ENCODE measurements at regions not wholly inside any gene's neighbourhood (a gene's known extent, or its start where the extent isn't known, plus 50 kb on each side); places are given as distances from the start of the nearest gene placed in this dataset.

DNA sequence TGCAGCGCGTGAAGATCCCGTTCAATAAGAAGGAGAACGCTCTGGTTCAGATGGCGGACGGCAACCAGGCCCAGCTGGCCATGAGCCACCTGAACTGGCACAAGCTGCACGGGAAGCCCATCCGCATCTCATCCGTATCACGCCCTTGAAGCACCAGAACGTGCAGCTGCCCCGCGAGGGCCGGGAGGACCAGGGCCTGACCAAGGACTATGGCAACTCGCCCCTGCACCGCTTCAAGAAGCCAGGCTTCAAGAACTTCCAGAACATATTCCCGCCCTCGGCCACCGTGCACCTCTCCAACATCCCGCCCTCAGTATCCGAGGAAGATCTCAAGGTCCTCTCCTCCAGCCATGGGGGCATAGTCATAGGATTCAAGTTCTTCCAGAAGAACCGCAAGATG is 131.9 kb upstream of the FUT8 start:
- no peak for DNase-seq (ENCODE audit: low spot score)
- Mint-ChIP-seq H3K9me3 (no peaks in the 10 kb centered on the region), H3K27me3 (ENCODE audit: low read depth) (no peaks in the 10 kb centered on the region), H3K36me3 (ENCODE audit: low read depth) (no peaks in the 10 kb centered on the region), H3K4me3 (peak overlapping the region; percentile 29), H3K4me1 (ENCODE audit: low read depth) (peaks cover 26% of the 10 kb centered on the region), H3K27ac (no peak overlapping the region)

DNA sequence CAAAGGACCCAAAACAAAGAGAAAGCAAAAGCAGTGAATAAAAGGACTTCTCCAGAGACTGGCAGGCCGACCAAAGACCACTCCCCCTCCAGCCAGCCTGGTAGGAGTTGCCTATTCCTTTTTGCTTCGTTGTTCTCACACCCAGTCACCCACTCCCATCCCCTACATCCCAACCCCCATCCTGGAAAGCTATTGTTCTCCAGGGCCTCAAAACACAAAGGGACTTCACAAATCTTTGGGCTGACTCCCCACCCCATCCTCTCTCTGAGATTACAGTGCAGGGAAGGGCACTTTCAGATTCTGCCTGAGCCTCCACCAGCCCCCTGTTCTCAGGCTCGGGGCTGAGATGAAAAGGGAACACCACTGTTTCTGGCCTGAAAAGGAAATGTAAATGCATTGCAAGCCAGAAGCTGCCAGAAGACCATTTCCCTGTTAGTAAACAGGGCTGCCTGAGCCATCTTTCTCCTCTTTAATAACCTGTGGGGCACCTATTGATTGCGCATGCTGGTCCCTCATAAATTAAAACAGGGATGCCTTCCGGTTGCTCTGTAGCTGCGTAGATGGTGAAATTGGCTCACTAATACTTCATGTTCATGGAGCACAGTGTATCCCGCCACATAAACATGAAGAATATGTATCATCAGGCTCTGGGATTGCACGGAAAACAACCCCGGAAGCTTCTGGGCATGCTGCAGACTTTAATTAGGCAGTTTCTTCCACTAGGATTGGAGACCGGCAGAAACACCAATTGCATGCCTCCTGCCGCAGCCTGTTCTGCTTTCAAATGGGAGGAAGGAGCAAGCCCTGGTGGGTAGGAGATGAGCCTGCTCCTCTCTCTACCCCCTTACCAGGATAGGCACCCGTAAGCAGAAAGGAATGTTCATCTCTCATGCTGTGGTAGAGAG is 130.3 kb upstream of the FUT8 start:
- H3K4me3 Mint-ChIP-seq: peak overlapping the region; percentile 74
- H3K36me3 Mint-ChIP-seq (ENCODE audit: low read depth): no peaks in the 10 kb centered on the region
- H3K27me3 Mint-ChIP-seq (ENCODE audit: low read depth): no peaks in the 10 kb centered on the region
- peak overlapping the region; percentile 69 for H3K27ac Mint-ChIP-seq
- peaks cover 34% of the 10 kb centered on the region for H3K4me1 Mint-ChIP-seq (ENCODE audit: low read depth)
- DNase-seq (ENCODE audit: low spot score): no peak
- no peaks in the 10 kb centered on the region for H3K9me3 Mint-ChIP-seq

DNA sequence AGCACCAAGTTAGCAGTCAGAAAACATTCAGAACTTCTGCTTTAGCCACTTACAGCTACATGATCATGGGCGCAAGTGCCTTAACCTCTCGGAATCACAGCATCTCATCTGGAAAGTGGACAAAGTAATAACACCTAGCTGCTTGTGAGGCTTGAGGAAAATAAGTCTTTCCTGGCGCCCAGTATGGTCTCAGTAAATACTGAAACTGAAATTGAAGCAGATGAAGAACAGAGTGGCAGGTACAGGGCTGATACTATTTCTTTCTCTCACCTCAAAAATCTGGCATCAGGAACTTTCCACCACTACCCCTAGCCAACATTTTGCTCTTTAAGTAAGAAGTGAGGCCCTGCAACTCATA is 129.7 kb upstream of the FUT8 start:
- no peak for DNase-seq (ENCODE audit: low spot score)
- H3K9me3 Mint-ChIP-seq: no peaks in the 10 kb centered on the region
- H3K27ac Mint-ChIP-seq: peak overlapping the region; percentile 69
- H3K4me3 Mint-ChIP-seq: peak overlapping the region; percentile 74
- no peaks in the 10 kb centered on the region for H3K27me3 Mint-ChIP-seq (ENCODE audit: low read depth)
- peaks cover under 1% of the 10 kb centered on the region for H3K36me3 Mint-ChIP-seq (ENCODE audit: low read depth)
- H3K4me1 Mint-ChIP-seq (ENCODE audit: low read depth): peaks cover 40% of the 10 kb centered on the region

DNA sequence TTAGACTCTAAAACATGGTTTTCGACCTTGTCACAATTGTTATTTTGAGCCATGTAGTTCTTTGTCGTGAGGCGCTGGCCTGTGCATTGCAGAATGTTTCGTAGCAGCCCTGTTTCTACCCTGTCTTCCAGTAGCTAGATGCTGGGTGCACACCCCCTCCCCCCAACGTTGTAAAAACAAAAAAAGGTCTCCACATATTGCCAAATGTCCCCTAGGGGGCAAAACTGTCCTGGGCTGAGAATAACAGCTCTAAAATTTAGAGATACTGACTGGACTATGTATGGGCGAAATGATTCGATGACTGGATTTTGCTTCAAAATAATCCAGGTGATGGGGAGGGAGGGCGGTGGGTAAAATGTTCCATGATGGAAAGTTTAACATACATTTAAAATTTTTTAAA is 126.1 kb upstream of the FUT8 start:
- Mint-ChIP-seq H3K4me3 (no peak overlapping the region), H3K9me3 (peaks cover 4% of the 10 kb centered on the region), H3K27ac (peak overlapping the region; percentile 1), H3K27me3 (ENCODE audit: low read depth) (no peaks in the 10 kb centered on the region), H3K36me3 (ENCODE audit: low read depth) (peaks cover 9% of the 10 kb centered on the region), H3K4me1 (ENCODE audit: low read depth) (peaks cover 64% of the 10 kb centered on the region)
- DNase-seq (ENCODE audit: low spot score): peak; percentile 38

DNA sequence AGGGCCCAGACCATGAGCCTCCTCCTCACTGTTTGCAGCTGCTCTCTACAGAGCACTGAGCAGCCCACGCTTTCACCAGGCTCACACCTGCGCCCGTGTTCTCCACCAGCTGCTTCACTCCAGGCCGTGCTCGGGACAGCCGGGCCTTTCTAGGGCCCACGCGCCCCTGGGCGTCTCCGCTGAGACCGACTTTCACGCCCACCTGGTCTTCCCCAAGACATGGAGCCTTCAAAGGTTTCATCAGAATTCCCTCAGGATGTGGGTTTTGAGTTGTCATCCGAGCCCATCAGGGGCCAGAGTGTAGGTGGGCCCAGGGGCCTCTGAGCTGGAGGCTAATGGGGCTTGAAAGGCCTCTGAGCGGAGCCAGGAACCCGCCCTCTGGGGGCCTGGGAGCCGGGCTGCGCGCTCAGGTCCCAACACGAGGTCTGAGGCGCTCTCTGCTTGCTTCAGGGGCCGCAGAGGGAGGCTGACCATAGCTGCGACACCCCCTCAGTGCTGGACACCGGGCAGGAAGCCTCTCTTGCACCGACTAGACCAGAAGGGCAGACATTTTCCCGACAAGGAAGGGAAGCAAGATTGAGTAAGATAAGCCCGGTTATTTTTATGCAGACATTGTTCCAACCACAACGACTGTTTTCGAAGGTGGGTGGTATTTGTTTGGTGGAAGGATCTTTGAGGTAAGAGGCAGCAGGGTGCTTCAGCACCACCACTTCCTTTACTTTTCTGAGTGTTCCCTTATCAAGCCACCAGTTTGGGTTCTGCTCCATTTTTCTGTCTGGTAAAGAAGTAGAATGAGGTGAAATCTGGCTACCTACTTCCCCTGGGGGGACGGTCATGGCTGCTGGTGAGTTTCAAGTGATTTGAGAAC is 125.0 kb upstream of the FUT8 start:
- H3K9me3 Mint-ChIP-seq: peaks cover 4% of the 10 kb centered on the region
- H3K36me3 Mint-ChIP-seq (ENCODE audit: low read depth): peaks cover 14% of the 10 kb centered on the region
- DNase-seq (ENCODE audit: low spot score): peak; percentile 76
- H3K27ac Mint-ChIP-seq: peak overlapping the region; percentile 87
- H3K4me3 Mint-ChIP-seq: peak overlapping the region; percentile 76
- no peaks in the 10 kb centered on the region for H3K27me3 Mint-ChIP-seq (ENCODE audit: low read depth)
- peaks cover 61% of the 10 kb centered on the region for H3K4me1 Mint-ChIP-seq (ENCODE audit: low read depth)

DNA sequence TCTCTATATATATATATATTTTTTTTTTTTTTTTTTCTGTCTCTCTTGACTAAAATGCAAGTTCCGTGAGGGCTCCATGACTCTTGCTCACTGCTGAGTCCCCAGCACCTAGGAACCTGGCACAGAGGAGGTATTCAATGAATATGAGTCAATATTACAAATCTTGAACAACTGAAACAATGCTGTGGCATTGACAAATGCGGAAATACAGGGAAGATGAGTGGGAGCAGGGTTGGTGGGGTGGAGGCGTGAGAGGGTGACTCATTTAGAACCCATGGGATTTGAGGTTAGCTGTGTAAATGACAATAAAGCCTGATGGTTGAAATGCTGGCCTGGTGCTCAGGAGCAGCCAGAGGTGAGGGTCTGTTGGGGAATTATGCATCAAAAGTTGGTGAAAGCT is 121.7 kb upstream of the FUT8 start:
- peaks cover 48% of the 10 kb centered on the region for H3K4me1 Mint-ChIP-seq (ENCODE audit: low read depth)
- peaks cover 14% of the 10 kb centered on the region for H3K36me3 Mint-ChIP-seq (ENCODE audit: low read depth)
- peak overlapping the region; percentile 87 for H3K27ac Mint-ChIP-seq
- peak; percentile 74 for DNase-seq (ENCODE audit: low spot score)
- peak overlapping the region; percentile 42 for H3K4me3 Mint-ChIP-seq
- H3K27me3 Mint-ChIP-seq (ENCODE audit: low read depth): no peaks in the 10 kb centered on the region
- peaks cover 4% of the 10 kb centered on the region for H3K9me3 Mint-ChIP-seq

DNA sequence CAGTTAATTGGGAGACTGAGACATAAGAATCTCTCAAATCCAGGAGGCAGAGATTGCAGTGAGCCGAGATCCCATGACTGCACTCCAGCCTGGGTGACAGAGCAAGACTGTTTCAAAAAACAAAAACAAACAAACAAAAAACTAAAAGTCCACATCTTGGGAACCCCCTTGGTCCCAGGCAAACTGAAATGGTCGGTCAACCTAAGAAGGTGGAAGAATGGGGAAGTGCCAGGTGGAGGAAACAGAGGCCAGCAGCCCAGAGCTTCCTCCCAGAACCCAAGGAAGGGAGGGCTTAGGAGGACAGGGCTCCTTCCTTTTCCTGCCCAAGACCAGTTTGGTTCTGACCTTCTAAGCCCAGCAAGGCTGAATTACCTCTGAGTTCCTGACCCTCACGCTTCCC is 121.0 kb upstream of the FUT8 start:
- H3K36me3 Mint-ChIP-seq (ENCODE audit: low read depth): peaks cover 14% of the 10 kb centered on the region
- H3K4me3 Mint-ChIP-seq: peak overlapping the region; percentile 30
- H3K4me1 Mint-ChIP-seq (ENCODE audit: low read depth): peaks cover 45% of the 10 kb centered on the region
- H3K27ac Mint-ChIP-seq: peak overlapping the region; percentile 69
- peaks cover 4% of the 10 kb centered on the region for H3K9me3 Mint-ChIP-seq
- no peak for DNase-seq (ENCODE audit: low spot score)
- H3K27me3 Mint-ChIP-seq (ENCODE audit: low read depth): no peaks in the 10 kb centered on the region

DNA sequence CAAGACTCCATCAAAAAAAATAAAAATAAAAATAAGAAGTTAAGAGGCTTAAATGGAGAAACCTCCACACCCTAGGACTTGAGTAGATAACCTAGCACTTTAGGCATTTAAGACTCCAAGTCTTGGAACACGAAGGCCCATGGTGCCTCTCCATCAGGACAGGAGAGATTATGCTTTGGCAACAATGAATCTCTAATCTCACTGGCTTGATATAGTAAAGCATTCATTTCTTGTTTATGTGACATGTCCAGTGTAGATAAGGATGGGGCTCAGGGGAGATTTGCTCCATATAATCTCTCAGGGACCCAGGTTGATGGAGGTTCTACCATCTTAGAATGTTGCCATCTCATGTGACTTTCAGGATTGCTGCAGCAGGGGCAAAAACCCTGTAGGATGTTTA is 117.7 kb upstream of the FUT8 start:
- H3K4me3 Mint-ChIP-seq: no peak overlapping the region
- H3K4me1 Mint-ChIP-seq (ENCODE audit: low read depth): peaks cover 30% of the 10 kb centered on the region
- H3K27me3 Mint-ChIP-seq (ENCODE audit: low read depth): no peaks in the 10 kb centered on the region
- no peak for DNase-seq (ENCODE audit: low spot score)
- H3K9me3 Mint-ChIP-seq: peaks cover 4% of the 10 kb centered on the region
- peaks cover 9% of the 10 kb centered on the region for H3K36me3 Mint-ChIP-seq (ENCODE audit: low read depth)
- H3K27ac Mint-ChIP-seq: no peak overlapping the region

DNA sequence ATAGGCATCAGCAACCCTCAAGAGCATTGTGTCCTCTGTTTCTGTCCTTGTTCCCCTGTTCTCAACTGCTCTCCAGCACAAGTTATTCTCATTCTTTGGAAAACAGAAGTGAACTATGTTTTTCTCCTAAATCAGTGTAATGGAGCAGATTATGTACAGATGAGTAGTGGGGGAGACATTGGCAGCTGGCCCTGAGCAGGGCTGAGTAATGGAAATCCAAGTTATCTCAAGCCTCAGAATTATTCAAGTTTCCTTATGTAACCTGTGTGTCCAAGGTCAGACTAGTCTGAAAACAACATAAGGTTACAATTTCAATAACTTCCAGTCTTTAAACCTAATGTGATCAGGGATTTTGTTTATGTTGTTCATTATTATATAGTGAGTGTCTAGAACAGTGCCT is 116.1 kb upstream of the FUT8 start:
- DNase-seq (ENCODE audit: low spot score): no peak
- Mint-ChIP-seq H3K4me1 (ENCODE audit: low read depth) (peaks cover 27% of the 10 kb centered on the region), H3K36me3 (ENCODE audit: low read depth) (peaks cover 5% of the 10 kb centered on the region), H3K9me3 (no peaks in the 10 kb centered on the region), H3K4me3 (no peak overlapping the region), H3K27me3 (ENCODE audit: low read depth) (no peaks in the 10 kb centered on the region), H3K27ac (no peak overlapping the region)

DNA sequence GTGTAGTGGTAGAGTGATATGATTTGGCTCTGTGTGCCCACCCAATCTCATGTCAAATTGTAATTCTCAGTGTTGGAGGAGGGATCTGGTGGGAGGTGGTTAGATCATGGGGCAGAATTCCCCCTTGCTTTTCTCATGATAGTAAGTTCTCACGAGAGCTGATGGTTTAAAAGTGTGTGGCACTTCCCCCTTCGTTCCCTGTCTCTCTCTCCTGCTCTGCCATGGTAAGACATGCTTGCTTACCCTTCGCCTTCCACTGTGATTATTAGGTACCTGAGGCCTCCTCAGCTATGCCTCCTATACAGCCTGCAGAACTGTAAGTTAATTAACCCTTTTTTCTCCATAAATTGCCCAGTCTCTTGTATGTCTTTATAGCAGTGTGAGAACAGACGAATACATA is 115.7 kb upstream of the FUT8 start:
- H3K4me3 Mint-ChIP-seq: no peak overlapping the region
- DNase-seq (ENCODE audit: low spot score): no peak
- H3K9me3 Mint-ChIP-seq: no peaks in the 10 kb centered on the region
- H3K27me3 Mint-ChIP-seq (ENCODE audit: low read depth): no peaks in the 10 kb centered on the region
- H3K4me1 Mint-ChIP-seq (ENCODE audit: low read depth): peaks cover 26% of the 10 kb centered on the region
- H3K36me3 Mint-ChIP-seq (ENCODE audit: low read depth): peaks cover 3% of the 10 kb centered on the region
- H3K27ac Mint-ChIP-seq: no peak overlapping the region

DNA sequence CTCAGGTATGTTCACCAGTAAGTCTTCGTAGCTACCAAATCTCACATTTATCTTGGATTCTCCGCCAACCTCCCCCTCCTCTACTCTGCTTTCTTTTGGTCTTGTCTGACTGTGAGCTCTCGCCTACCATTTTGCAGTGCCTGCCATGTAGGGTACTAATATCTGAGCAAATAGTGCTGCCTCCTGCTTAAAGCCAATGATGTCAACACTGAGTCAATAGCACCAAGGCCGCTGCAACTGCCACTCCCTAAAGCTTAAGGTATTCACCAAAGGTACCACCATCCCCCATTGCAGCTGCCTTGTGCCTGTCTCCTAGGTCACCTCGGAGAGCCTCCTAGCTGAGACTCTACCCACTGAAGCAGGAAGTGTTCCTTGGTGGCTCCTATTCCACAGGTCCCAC is 114.8 kb upstream of the FUT8 start:
- Mint-ChIP-seq H3K9me3 (no peaks in the 10 kb centered on the region), H3K27ac (no peak overlapping the region), H3K4me1 (ENCODE audit: low read depth) (peaks cover 31% of the 10 kb centered on the region), H3K27me3 (ENCODE audit: low read depth) (no peaks in the 10 kb centered on the region), H3K4me3 (no peak overlapping the region), H3K36me3 (ENCODE audit: low read depth) (no peaks in the 10 kb centered on the region)
- DNase-seq (ENCODE audit: low spot score): no peak

DNA sequence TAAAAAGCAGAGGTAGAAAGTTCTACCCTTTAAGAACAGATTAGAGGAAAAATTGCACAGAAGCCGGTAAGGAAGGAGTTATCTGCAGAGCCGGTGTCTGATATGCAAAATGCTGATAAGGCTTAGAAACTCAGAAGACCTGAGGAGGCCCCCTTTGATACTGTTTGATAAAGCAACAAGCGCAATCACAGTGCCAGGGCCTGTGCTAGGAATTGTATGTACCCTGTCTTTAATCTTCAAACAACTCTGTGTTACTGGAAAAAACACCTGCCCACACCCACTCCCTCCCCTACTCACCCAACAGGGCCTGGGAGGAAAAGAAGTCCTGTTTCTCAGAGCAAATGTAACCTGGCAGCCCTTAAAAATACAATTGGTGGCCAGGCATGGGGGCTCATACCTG is 112.7 kb upstream of the FUT8 start:
- Mint-ChIP-seq H3K9me3 (no peaks in the 10 kb centered on the region), H3K4me3 (no peak overlapping the region), H3K27me3 (ENCODE audit: low read depth) (no peaks in the 10 kb centered on the region), H3K4me1 (ENCODE audit: low read depth) (peaks cover 46% of the 10 kb centered on the region), H3K36me3 (ENCODE audit: low read depth) (no peaks in the 10 kb centered on the region), H3K27ac (peak overlapping the region; percentile 47)
- no peak for DNase-seq (ENCODE audit: low spot score)

DNA sequence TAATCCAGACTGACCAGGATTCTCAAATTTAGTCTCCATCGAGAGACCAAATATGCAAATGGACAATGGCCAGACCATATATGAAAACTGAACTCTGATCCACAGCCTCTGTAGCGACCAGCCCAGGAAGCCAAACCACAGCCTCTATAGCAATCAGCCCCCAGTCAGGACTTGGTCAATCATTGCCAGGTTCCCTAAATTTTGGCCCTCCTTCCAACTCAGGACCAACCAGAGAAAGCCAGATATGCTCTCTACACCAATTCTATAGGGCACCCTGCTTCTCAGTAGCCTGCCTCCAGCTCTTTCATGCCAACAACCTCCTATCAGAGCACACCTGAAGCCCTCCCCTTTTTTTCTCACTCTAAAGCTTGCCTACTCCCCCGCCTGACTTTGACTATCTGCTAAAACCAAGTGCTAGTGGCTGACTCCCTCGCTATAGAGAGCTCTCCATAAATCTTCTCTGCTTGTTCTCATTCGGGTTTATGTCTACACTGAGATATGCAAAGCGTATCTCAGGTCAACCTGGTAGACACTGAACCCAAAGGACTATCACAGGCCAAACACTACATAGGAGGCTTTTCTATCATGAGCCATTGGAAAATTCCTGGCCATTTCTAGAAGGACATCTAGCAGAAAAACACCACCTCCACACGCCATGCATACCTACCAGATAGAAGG is 110.5 kb upstream of the FUT8 start:
- H3K27ac Mint-ChIP-seq: peak overlapping the region; percentile 88
- H3K4me3 Mint-ChIP-seq: peak overlapping the region; percentile 56
- peaks cover 57% of the 10 kb centered on the region for H3K4me1 Mint-ChIP-seq (ENCODE audit: low read depth)
- DNase-seq (ENCODE audit: low spot score): no peak
- H3K36me3 Mint-ChIP-seq (ENCODE audit: low read depth): peaks cover 3% of the 10 kb centered on the region
- no peaks in the 10 kb centered on the region for H3K9me3 Mint-ChIP-seq
- H3K27me3 Mint-ChIP-seq (ENCODE audit: low read depth): no peaks in the 10 kb centered on the region

Data from T-helper 2 cell treated with Interferon-gamma antibody and Interleukin-4, amounts not matched to agents 5 μg/mL and 100 μg/mL, for 36 hours (primary cell).